ENCODE measurements at regions not wholly inside any gene's neighbourhood (a gene's known extent, or its start where the extent isn't known, plus 50 kb on each side); places are given as distances from the start of the nearest gene placed in this dataset.
"Not testable (repeated sequence)": the region's sequence is repeated elsewhere in the genome, so short reads cannot be mapped to it uniquely, and the experiment has no call there.

DNA sequence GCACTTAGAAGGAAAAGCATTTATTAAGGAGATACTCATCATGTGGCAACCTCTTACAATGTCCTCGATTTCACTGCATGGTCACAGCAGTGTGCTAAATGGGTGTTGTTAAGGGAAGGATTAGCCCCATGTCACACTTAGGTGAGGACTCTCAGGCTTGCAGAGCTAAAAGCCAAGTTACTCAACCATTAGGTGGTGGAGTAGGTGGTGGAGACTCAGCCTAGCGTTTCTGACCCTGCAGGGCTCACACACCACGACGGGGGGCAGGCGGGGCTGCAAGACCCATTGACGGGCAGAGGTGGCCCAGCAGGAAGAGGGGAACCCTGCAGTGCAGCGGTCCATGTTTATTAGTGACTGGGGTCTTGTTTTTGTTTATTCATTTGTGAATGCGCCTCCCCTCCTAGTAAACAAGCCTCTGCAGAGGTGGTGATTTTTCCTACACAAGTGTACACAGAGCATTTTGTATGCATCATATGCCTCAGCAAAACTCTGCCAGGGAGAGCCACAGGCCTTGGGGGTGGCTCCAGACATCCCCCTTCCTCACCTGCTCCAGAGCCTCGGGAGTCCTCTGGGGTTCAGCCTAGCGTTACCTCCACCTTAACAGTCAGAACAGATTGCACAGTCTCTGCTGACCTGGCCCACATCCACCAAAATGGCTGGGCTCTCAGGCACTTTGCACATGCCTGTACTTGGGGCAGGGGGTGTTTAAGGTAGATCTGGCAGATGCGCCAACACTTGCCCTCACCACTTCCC, 216.7 kb downstream of the C16orf95 start:
- DNase-seq (ENCODE audit: low spot score), result no peak

DNA sequence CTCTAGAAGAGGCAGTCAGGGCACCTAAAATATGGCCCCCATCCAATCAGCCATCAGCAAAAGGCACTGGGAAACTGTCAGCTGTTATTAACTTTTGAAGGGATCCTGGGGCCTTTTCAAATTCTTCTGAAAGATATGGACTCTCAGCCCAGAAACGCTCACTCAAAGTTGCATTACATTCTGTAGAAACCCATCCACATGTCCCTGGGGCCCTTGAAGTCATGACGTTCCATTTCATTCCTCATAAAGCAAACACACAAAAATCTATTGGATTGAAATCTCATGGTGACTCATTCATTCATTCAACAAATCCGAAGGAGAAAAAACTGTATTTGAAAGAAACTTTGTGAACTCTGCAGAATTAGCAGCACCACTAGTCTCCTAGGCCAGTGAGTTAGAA, 215.3 kb downstream of the C16orf95 start:
- no peak for DNase-seq (ENCODE audit: low spot score)

DNA sequence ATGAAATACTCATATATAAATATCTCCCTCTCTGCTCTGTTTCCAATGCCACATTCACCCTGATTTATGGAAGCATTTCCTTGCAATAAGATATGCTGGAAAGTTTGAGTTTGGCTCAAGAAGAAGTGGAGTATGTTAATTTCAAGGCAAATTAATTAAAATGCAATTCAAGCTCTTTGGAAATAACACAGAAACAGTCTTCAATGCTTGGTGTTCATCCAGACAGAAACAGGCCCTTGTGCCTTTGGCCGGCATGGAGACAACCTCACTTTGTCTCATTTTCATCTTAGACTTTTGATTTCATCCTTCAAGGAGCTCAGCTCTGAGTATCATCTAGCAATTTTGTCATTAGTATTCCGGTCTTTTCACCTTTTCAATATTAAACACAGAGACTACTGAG, 210.0 kb downstream of the C16orf95 start:
- no peak for DNase-seq (ENCODE audit: low spot score)

GRCh38 chr16:87108278-87108677, 208.9 kb downstream of the C16orf95 start:
- DNase-seq (ENCODE audit: low spot score), result no peak

GRCh38 chr16:87108941-87109340, 208.3 kb downstream of the C16orf95 start:
- DNase-seq (ENCODE audit: low spot score), result no peak

GRCh38 chr16:87114832-87115231, 202.4 kb downstream of the C16orf95 start:
- no peak for DNase-seq (ENCODE audit: low spot score)

- no peak for DNase-seq (ENCODE audit: low spot score)
These were observed 201.5 kb downstream of the C16orf95 start for GRCh38 chr16:87115646-87116045.

DNA sequence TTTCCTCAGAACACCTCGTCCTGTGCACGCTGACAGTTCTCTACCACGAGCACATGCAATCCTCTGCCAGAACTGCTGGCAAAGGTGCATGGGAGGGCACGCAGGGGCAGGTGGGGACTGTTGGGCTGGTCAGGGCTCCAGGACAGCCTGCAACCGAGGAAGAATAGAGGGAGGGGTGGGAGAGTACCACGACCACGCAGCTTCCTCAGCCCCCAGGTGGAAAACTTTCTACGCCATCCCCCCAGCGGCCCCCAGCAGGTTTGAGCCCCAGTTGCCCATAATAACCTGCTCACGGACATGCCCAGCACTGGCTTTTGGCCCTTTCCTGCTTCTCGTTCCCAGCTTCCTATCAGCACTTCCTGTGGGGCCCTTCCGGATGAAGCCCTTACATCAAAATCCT, 199.3 kb downstream of the C16orf95 start:
- DNase-seq (ENCODE audit: low spot score), result no peak

DNA sequence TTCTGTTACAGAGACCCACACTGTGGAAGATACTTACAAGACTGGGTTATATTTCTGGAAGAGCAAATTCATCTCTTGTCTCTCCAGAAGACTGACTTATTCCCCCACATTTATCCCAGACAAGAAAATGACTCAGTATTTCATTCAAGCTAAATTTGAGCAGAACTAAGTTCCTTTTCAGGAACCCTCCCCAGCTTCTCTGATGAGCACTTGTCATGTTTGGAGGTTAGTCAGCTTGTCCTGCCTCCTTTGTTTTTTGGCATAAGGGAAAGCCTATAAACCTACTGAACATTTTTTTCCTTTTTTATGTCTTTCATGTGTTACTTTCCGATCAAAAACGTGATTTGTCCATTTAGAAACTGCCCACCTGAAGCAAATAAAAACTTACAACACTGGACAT, 198.0 kb downstream of the C16orf95 start:
- DNase-seq (ENCODE audit: low spot score), result no peak

DNA sequence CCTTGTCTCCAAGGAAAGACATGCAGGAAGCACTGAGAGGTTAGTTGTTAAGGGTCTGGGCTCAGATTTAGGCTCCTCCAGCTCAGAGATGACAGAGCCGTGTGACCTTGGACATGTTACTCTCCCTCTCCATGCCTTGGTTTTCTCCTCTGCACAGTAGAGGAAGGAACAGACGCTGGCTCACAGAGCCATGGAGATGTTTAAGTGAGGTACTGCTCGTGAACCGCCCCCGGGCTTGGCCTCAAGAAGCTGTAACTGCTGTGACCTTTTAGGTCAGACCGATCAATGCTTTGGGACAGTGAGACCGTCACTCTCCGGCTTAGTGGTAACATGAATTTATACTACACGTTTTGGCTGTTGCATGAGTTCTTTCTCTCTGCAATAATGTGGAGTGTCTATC, 197.4 kb downstream of the C16orf95 start:
- DNase-seq (ENCODE audit: low spot score), result no peak

DNA sequence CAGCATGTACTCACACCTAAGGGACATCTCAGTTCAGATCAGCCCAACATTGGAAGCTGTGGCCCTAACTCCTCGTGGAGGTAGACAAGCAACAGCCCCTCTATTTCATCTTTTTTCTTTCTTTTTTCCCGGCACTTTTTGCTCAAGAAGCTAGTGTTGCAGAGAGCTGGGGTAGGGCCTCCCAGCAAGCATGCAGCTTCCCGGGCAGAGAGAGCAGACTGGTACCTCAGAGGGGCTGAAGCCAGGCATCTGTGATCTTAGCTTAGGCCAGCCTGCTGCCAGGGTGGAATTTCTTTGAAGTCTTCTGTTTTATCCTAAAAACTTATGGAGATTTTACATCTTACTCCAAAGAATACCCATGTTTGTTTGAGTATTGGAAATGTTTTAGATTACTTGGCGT, 195.4 kb downstream of the C16orf95 start:
- no peak for DNase-seq (ENCODE audit: low spot score)

- no peak for DNase-seq (ENCODE audit: low spot score)
These were observed 193.7 kb downstream of the C16orf95 start for GRCh38 chr16:87123356-87124001.

DNA sequence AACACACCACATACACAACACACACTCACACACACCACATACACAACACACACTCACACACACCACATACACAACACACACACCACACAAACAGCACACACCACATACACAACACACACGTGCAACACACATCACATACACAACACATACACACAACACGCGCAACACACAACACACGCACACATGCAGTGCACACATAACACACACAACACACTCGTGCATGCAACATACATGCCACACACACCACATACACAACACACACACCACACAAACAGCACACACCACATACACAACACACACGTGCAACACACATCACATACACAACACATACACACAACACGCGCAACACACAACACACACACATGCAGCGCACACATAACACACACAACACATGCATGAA, 192.8 kb downstream of the C16orf95 start:
- not testable (repeated sequence) for DNase-seq (ENCODE audit: low spot score)

- no peak for DNase-seq (ENCODE audit: low spot score)
These were observed 191.7 kb downstream of the C16orf95 start for GRCh38 chr16:87125206-87126155.

GRCh38 chr16:87126403-87127025, 190.7 kb downstream of the C16orf95 start:
- no peak for DNase-seq (ENCODE audit: low spot score)

DNA sequence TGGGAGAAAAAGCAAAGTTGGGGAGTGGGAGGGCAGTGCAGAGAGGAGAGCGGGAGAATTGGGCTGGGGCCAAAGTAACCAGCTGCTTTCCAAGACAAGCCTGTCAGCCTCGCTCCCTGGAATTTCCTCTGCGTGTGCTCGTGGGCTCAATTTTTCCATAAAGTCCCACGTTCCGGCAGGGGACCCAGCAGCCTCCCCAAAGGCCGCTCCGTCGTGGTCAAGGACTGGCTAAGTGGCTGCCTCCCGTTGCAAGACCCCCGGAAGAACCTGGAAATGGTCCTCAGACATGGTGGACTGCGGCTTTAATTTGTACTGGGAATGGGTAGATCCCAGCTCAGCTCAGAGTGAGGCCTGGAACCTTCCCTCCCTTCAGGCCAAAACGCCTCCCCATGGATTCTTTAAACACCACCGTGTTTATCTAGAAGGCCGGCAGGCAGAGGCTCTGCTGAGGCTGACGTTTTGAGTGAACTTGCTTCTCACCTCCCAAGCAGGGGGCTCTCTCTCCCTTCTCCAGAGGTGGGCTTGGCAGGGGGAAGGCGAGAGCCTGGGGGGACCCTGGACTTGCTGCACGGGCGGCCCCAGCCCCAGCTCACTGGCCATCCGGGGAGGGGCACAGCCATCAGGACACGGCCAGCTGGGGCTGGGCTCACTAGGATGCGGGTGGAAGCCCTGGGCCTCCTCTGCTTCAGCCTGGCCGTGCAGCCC, 190.0 kb downstream of the C16orf95 start:
- no peak for DNase-seq (ENCODE audit: low spot score)

DNA sequence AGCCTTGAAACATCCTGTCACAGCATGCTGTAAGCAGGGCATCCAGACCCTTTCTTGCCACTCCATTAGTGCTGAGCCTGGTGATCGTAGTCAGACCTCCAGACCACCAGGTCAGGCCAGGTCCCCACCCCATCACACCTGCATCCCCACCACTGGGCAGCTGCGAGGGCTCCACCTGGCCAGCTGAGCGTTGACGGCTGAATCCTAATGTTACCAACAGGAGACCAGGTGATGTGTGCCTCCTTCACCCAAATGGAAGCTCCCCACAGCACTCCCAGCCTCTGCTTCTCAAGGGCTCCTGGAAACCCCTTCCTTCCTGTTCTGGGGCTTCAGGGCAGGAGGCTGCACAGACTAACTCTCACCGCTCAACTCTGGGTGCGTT, 189.4 kb downstream of the C16orf95 start:
- DNase-seq (ENCODE audit: low spot score), result no peak

DNA sequence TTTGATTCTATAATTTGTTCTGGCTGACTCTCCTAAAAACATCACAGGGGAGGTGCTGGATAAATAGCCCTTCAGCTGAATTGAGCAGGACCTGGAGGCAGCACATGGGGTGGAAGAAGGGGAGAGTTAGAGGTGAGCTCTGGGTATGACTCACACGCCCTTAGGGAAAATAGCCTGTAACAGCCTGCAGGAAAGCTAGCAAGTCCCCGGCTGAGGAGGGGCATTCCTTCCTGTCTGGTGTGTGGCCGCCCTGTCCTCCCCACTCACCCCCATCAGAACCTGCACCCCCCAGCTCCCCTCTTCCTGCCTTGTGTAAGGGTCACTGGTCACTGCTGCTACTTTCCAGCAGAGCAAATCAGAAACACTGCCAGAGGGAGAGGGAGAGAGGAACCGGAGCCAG, 187.4 kb downstream of the C16orf95 start:
- DNase-seq (ENCODE audit: low spot score), result no peak

GRCh38 chr16:87131061-87131995, 185.9 kb downstream of the C16orf95 start:
- no peak for DNase-seq (ENCODE audit: low spot score)

- no peak for DNase-seq (ENCODE audit: low spot score)
These were observed 185.2 kb downstream of the C16orf95 start for GRCh38 chr16:87131996-87132345.

Data from CD4-positive, alpha-beta T cell treated with Interleukin-2 at 100 ng/mL for 4 hours (primary cell).